ENCODE measurements at regions not wholly inside any gene's neighbourhood (a gene's known extent, or its start where the extent isn't known, plus 50 kb on each side); places are given as distances from the start of the nearest gene placed in this dataset.

GRCh38 chr11:44515048-44515447, 50.4 kb upstream of the CD82 start:
- no peak overlapping the region for H3K9ac ChIP-seq (ENCODE audit: low read length)
- no peak overlapping the region for H3K4me2 ChIP-seq (replicated peaks; ENCODE audit: low read depth, low read length, poor library complexity, severe bottlenecking)
- Mint-ChIP-seq H3K4me3 (no peak overlapping the region), H3K27ac (no peak overlapping the region), H3K4me1 (no peaks in the 10 kb centered on the region), H3K9me3 (ENCODE audit: insufficient read depth) (no peaks in the 10 kb centered on the region), H3K27me3 (peaks cover 34% of the 10 kb centered on the region)
- no peaks in the 10 kb centered on the region for H3K79me2 ChIP-seq (ENCODE audit: control insufficient read depth, insufficient read depth, low read length)
- H4K20me1 ChIP-seq (ENCODE audit: control insufficient read depth, insufficient read depth, low read length, poor library complexity, severe bottlenecking): no peaks in the 10 kb centered on the region
- H3K4me3 ChIP-seq (ENCODE audit: control extremely low read depth in 1 of 5, extremely low read depth in 1 of 5, insufficient read depth in 1 of 5, low read depth in 2 of 5, low read length in 4 of 5): no peak overlapping the region
- 100% methylated on average over 1 of the region's 2 CpGs for WGBS (ENCODE audit: insufficient coverage)
- H3K36me3 ChIP-seq (replicated peaks in 1 of 2; ENCODE audit: control extremely low read depth in 1 of 2, control insufficient read depth in 1 of 2, extremely low read depth in 1 of 2, insufficient read depth in 2 of 2, low read length in 1 of 2): no peaks in the 10 kb centered on the region
- TF ChIP-seq EZH2 (IDR thresholded peaks at IDR 0.05; ENCODE audit: borderline replicate concordance, insufficient read depth, low read depth, low read length, poor library complexity, severe bottlenecking): no peak
- TF ChIP-seq CTCF (IDR thresholded peaks at IDR 0.05): no peak
- H2AFZ ChIP-seq (ENCODE audit: insufficient read depth, low read depth, low read length, poor library complexity, severe bottlenecking): no peak overlapping the region
- DNase-seq: no peak
- intact Hi-C loops (cut with micrococcal nuclease): no loop called here
- POLR2A ChIA-PET: no interaction called here
- H3K9me3 ChIP-seq (ENCODE audit: control extremely low read depth in 1 of 3, control insufficient read depth in 2 of 3, insufficient read depth in 1 of 3, low read length in 2 of 3): no peaks in the 10 kb centered on the region
- ATAC-seq (ENCODE audit: low read depth): no peak
- no peaks in the 10 kb centered on the region for H3K4me1 ChIP-seq (ENCODE audit: control insufficient read depth in 2 of 2, insufficient read depth in 2 of 2, low read length in 2 of 2)
- peaks cover 0 to 11% (median 0%) of the 10 kb centered on the region in 4 experiments for H3K27me3 ChIP-seq (replicated peaks in 1 of 4; ENCODE audit: control extremely low read depth in 1 of 4, control insufficient read depth in 3 of 4, insufficient read depth in 4 of 4, low read length in 3 of 4)
- CTCF ChIA-PET: no interaction called here
- no peak overlapping the region for H3K27ac ChIP-seq (ENCODE audit: low read length in 2 of 2)
